ENCODE measurements at regions not wholly inside any gene's neighbourhood (a gene's known extent, or its start where the extent isn't known, plus 50 kb on each side); places are given as distances from the start of the nearest gene placed in this dataset.
A peak's percentile ranks its signal among the peaks of the same experiment; 100 is the strongest.

DNA sequence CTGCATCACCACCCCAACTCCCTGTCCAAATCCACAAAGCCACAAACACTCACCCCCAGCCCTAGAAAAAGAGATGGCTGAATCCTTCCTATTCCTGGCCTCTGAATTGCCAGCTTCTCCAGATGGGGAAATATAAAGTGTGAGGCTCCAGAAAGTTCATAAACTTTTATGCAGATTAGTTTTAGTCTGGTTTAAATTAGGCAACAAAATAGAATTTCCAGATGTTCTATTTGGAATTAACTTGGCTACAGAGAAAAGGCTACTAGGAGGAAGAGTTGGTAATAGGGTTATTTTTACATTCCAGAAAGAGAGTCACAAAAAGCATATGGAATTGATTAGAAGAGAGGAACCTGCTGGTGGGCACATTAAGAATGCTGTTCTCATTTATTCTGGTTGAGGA, 56.0 kb downstream of the EN1 start:
- DNase-seq, result no peak
- no peak for ATAC-seq (ENCODE audit: poor library complexity)
- intact Hi-C loops (cut with DNase I), result no loop called here

DNA sequence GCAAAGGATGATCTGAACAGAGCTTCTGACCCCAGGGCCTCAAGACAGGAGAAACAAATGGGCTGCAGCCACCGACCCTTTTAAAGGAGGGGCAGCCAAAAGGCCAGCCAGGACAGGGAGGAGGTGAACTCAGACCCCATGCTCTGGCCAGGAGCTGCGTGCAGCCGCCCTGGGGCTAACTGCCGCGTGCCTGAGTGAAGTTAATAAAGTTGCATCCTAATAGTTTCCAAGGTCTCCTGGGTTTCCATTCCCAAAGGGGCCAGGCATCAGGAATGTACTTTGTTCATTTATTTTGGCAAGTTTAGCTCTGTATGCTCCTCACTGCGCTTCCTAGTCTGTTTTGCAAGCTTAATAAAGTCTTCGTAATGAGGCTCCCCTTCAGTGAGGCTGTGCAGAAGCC, 60.7 kb downstream of the EN1 start:
- intact Hi-C loops (cut with DNase I), result no loop called here
- DNase-seq (no peak), ATAC-seq (ENCODE audit: poor library complexity) (no peak)

DNA sequence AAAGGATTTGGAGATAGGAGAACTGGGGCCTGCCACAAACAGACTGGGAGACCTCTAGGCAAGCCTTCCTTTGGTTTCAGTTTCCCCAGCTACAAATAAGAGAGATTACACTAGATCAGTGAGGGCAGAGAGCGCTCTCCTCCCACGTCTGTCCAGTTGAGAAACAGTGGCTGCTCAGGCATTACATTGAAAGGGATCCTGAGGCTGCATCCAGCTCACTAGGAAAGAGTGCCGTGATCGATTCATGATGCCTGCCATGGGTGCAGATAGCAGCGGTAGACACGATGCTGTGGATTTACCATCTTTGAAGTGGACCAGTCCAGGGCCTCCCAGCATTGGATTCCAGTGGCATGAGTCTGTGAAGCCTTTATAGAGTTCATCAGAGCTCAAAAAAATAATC, 62.6 kb downstream of the EN1 start:
- no peak for DNase-seq
- intact Hi-C loops (cut with DNase I), result no loop called here
- no peak for ATAC-seq (ENCODE audit: poor library complexity)

DNA sequence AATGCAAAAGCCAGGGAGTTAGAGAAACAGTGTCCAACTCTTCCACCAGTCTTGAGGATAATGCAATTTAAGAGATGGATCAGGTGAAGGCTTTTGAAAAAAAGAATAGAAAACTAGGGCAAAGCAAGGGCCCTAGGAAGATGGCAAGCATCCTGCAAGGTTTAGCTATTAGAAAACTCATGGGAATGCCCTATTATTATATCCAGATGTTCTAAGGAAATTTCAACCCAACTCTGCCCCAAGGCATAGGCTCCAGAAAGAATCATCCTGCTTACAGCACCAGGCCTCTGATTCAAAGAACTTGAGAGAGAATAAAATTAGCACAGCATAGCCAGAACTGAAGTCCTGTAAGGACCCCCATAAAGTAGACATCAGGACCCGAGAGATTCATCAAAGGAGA, 68.1 kb downstream of the EN1 start:
- intact Hi-C loops (cut with DNase I), result no loop called here
- ATAC-seq (ENCODE audit: poor library complexity), result no peak
- no peak for DNase-seq

DNA sequence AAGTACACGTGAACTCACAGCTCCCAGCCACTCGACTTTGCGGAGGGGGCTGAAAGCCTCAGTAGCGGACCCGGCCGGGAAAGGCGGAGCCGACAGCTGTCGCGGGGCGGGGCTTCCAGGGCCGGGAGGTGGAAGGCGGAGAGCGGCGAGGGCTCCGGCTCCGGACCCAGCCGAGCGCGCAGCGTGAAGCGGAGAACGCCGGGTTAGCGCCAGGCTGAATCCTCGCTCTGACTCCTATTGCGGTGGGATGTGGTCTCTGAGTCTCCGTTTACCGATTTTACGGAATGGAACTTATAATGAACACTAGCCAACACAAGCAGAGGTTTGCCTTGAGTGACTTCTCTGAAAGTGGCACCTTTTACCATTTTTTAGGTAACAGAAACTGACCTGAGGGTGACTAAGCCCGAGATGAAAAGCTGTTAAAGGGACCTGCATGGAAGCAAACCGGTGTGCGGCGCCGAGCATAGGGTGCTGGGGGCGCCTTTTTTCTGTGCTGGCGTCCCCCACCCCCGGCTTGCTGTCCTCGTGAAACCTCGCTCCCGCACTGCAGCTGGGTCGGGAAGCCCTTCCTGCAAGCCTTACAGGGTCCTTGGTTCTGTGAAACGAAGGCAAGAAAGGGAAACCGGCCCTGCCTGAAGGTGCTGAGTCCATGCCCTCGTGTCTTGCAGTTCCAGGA, 72.9 kb downstream of the EN1 start:
- peak; percentile 59 for DNase-seq
- intact Hi-C loops (cut with DNase I), result no loop called here

DNA sequence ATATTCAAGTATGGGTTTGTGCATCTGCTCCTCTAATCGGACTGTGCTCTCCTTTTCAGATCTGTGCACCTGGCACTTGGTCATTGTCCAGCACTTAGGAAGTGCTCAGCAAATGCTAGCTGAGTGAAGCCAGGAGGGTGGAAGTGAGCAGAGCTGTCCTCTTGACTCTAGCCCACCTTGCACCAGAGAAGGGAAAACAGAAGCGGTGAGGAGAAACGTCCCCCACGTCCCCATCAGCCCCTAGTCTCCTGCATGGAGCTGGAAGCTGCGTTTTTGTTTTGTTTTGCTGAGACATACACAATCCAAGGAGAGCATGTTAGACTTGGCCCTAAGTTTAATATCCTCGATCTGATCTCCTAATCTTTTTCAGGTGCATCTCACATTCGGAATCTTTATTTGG, 73.6 kb downstream of the EN1 start:
- intact Hi-C loops (cut with DNase I), result no loop called here
- DNase-seq (no peak), ATAC-seq (ENCODE audit: poor library complexity) (no peak)

More for the DNA sequence above, 72.9 kb downstream of the EN1 start:
- peak; percentile 63 for ATAC-seq (ENCODE audit: poor library complexity)

DNA sequence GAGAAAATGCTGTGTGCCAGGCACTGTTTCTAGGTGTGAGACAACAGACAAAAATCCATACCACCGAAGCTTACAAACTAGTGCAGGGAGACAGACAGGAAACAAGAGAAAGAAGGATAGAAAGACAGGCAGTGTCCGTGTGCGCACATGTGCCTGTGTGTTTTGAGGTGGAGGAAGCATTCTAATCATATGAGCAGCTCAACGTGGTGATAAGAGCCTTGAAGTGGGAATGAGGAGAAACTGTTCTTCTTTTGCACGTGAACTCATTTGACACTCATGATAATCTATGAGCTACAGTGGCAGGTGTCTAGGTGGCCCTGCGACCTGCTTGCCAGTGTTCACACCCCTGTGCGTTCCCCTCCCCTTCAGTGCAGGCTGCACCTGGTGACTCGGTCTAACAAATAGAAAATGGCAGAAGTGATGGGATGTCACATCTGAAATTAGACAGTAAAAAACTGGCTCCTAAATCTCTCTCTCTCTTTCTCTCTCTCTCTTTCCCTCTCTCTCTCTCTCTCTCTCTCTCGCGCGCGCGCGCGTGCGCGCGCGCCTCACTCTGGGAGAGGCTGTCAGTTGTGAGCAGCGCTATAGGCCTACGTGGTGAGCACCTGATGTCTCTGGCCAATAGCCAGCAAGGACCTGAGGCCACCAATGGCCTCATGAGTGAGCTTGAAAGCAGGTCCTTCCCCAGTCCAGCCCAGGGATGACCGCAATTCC, 74.8 kb downstream of the EN1 start:
- intact Hi-C loops (cut with DNase I), result no loop called here
- ATAC-seq (ENCODE audit: poor library complexity) (no peak), DNase-seq (no peak)

DNA sequence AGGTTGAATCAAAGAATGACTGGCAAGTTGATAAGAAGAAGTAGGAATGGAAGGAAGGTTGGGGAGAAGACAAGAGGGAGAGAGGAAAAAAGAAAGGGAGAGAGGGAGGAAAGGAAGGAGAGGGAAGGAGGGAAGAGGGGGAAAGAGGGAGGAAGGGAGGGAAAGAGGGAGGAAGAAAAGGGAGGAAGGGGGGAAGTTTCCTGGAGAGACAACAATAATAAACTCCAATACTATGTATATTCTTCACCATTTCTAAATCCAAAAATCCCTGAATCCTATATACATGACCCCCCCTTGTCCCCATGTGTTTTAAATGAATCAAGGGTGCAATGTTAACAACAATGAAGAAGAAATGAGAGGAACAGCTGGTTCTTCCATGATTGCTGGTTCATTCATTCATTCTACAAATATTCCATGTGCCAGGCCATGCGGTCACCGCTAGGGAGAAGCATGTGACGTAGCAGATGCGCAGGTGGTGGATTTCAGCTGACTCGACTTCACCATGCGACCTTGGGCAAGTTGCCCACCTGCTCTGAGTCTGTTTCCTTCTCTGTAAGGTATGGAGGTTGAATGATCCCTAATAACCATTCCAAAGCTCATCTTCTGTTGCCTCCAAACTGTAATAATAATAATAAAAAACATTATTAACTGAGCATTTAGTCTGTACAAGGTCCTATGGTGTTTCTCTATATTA, 77.6 kb downstream of the EN1 start:
- ATAC-seq (ENCODE audit: poor library complexity) (no peak), DNase-seq (no peak)
- intact Hi-C loops (cut with DNase I), result no loop called here

DNA sequence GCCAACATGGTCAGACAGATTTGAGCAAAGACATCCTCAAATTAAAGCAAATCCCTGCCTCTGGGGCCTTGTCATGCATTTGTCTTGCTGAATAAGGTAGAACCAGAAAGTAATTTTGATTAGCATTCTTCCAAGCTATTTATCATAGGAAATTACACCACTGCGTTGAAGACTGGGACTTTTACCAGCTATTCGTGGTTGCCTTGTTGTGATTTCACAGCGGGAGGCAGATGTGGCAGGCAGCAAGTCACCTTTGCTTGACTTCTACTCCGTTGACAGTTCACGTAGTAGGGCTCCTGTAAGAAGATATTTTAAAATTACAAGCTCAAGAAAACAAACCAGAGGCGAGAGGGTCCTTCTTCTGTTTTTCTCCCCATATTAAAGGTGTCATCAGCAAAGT, 80.6 kb downstream of the EN1 start:
- intact Hi-C loops (cut with DNase I), result no loop called here
- DNase-seq (no peak), ATAC-seq (ENCODE audit: poor library complexity) (no peak)

DNA sequence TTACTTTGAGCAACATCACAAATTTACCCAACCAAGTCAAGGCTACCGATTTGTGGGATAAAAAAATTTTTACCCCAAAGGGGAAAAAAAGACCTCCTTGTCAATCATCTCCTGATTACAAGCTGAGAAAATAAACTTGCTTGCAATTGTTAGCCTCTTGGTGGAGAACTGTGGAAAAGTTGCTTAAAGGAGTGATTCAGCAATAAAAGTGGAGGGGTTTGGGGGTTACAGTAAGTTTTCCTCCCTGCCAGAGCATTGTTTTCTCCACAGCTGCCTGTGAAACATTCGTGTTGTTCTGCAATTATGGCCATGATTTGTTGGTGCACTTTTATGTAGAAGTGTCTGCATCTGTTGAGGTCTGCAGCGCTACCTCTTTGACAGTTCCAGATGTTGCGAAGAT, 82.6 kb downstream of the EN1 start:
- intact Hi-C loops (cut with DNase I), result no loop called here
- DNase-seq, result no peak
- no peak for ATAC-seq (ENCODE audit: poor library complexity)

DNA sequence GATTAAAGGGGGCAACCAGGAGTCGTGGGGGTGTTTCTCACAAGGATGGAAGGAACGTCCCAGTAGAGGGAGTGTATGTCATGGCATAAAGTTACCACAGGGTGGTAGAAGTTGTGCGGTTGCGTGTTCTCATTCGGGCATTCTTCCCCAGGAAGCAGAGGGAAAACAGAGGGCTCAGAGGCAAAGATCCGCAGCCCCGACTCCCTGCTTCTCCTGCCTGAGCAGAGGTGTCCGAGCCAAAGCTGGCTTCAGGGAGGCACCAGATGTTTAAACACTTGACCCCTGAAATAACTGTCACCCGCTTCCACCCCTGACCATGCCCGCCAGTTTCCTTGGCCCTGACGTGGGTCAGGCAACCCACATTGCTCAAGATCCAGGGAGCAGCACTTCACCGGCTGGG, 83.7 kb downstream of the EN1 start:
- intact Hi-C loops (cut with DNase I), result no loop called here
- DNase-seq, result no peak
- no peak for ATAC-seq (ENCODE audit: poor library complexity)

DNA sequence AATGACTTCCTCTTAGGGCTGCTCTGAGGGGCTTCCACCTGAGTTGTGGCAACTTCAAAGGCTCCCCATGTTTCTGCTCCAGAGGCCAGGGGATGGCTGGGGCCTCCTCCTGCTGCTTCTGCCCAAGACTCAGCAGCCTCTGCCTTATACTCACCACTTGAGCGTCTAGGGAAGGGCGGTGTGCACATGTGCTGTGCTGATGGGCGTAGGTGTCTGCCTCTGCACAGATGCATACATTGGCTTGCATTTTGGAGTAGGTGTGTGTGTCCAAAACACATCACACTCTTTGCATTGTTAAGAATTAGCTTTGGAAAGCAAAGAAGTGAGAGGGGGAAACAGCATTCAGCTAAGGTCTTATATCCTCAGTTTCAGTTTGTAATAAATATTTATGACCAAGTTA, 85.2 kb downstream of the EN1 start:
- ATAC-seq (ENCODE audit: poor library complexity) (no peak), DNase-seq (no peak)
- intact Hi-C loops (cut with DNase I), result no loop called here

DNA sequence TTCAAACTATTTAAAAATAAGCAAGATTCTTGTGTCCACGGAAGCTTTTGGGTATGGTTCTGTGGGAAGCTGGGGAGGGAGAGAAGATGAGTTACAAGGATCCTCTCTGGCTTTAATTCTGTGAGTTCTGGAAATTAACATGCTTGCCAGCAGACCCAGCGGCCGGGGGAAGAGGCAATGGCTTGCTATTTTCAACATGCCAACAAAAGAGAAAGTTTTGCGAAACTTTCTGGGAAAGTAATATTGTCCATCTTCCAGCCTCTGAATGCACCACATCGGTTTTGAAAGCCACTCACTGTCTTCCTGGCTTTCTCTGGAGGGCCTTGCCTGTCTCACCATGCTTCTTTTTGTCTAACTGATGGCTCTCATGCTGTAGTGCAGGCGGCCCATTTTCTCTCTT, 85.7 kb downstream of the EN1 start:
- DNase-seq (no peak), ATAC-seq (ENCODE audit: poor library complexity) (no peak)
- intact Hi-C loops (cut with DNase I), result no loop called here

DNA sequence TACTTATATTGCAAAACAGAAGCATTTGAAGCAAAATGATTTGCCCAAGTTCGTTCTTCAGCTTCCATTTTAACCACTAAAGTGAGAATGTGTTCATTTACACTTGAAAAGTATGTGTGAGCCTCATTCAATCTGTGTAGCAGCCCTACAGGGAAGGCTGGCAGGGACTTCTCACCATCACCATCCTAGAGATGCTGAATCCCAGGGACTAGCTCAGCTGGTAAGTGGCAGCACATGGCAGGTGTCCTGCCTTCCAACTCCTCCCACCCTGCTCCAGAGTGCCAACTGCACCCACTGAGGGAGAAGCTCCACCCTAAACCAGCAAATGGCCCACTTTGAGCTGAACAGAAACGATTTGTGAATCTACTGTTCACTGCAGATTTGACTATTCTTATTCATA, 91.5 kb downstream of the EN1 start:
- ATAC-seq (ENCODE audit: poor library complexity) (no peak), DNase-seq (no peak)
- intact Hi-C loops (cut with DNase I), result no loop called here

DNA sequence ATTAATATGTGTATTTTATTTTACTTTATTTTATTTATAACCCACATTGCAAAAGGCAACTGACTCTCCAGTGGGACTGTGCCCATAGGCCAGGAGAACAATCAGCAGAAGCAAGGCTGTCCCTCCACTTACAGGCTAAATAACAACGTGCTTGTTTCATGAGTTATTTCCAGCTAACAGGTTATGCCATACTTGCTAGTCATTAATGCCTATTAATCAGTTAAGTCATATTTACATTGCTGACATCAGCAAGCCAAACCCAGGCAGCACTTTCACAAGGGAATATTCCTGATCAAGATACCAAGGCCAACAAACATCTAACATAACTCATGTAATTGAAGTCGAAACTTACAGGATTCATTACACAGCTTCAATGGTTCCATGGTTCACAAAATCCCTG, 92.1 kb downstream of the EN1 start:
- ATAC-seq (ENCODE audit: poor library complexity) (no peak), DNase-seq (no peak)
- intact Hi-C loops (cut with DNase I), result no loop called here

DNA sequence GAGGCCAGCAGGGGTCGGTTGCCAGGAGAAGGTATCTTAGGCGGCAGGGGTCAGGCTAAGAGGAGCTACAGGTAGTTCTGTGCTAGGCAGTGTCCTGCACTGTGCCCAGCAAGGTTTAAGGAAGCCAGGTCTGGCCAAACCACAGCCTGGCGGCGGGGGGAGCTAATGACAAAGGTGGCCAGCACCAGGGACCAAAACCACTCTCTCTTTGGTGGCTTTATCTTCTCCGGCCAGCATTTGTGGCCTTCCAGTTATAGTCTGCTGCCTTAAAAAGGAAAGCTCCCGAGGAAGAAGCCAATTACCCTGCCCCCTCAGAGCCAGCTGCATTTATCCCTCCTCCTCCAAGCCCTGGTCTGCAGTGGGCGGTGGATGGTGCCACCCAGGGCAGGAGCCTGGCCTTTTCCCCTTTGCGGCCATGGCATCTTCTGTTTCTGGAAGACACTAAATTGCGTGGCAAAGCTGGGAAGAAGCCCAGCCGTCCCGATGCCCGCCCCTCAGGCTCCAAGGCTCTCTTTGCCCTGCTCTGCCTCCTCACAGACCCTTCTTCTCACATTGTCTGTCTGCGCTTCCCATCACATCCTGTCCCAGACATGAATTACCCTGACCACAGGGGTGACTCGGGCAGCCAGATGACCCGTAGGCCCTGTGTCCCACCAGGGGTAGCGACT, 94.6 kb downstream of the EN1 start:
- DNase-seq (no peak), ATAC-seq (ENCODE audit: poor library complexity) (no peak)
- intact Hi-C loops (cut with DNase I), result no loop called here

DNA sequence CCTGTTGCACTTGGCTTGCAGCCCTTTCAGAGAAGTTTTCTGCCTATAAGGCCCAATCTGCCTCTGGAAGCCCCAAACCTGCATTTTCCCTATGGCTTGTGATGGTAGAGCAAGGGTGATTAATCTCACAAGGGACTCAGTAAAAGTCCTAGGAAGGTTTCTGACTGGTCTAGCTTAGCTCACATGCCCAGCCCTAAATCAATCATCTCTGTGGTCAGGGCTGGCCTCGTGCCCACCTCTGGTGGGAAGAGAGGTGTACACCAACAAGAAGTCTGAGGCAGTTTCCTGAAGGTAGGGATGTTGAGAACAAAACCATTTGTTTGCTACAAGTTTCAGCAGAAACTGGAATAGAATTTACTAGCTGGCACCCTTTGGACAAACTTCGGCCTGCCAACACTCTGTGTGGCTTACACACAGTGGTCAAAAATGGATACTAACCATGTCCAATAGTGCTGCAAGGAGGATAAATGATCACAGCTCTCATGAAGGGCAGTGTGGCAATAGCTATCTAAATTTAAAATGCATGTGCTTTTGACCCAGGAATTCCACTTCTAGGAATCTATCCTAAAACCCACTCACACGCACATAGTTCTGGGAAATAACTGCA, 96.4 kb downstream of the EN1 start:
- DNase-seq (no peak), ATAC-seq (ENCODE audit: poor library complexity) (no peak)
- intact Hi-C loops (cut with DNase I), result no loop called here

DNA sequence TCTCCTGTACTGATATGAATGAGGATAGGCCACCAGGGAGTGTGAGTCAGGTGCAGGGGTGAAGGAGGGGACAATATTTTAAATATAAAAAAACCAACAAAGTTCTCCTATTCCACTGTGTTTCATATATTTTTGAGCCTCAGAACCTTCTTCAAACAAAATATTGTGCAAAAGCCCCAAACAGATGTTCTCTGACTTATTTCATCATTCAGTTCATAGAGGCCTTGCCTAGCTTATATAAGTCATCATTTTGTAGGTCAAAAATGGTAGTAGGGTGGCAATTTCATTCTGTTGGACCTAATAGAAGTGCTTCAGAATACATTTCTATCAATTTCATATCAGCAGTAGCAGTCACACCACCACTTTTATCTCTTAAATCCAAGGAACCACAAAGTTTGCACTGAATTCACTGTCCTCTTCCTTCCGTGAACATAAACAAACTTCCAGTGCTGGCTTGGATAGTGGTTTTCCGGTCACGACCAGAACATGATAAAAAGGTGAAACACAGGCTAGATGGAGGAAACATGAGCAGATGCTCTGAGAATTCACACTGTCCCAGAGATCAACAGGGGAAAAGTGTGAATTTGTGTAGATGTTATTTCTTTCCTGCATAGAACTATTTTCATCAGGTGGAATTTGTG, 99.1 kb downstream of the EN1 start:
- ATAC-seq (ENCODE audit: poor library complexity) (no peak), DNase-seq (no peak)
- intact Hi-C loops (cut with DNase I), result no loop called here

DNA sequence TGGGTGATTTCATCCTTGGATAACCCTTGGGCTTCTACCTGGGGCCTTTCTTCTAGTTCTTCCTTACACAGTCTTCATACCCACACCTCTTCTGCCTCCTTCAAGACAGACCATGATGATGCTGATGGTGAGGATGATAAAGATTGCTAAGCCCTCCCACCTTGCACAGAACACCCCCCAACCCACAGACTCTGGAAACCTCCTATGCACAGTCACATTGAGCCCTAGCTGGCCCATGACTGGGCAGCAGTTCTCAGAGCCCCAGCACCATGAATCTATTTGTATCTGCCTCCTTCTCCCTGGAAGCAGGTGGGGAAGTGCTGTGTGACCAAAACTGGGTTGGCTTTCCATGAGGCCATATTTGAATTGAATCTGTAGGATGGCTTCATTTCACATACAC, 99.8 kb downstream of the EN1 start:
- intact Hi-C loops (cut with DNase I), result no loop called here
- ATAC-seq (ENCODE audit: poor library complexity), result no peak
- no peak for DNase-seq

Measured in Right ventricle myocardium superior (tissue), 1 donor.